ENCODE measurements at regions not wholly inside any gene's neighbourhood (a gene's known extent, or its start where the extent isn't known, plus 50 kb on each side); places are given as distances from the start of the nearest gene placed in this dataset.
"Not testable (repeated sequence)": the region's sequence is repeated elsewhere in the genome, so short reads cannot be mapped to it uniquely, and the experiment has no call there.

GRCh38 chr7:56697058-56697457, 435.2 kb downstream of the ZNF479 start:
- FAIRE-seq: not testable (repeated sequence)

GRCh38 chr7:56686276-56686859, 445.9 kb downstream of the ZNF479 start:
- no peak for FAIRE-seq

- no peak for FAIRE-seq
Measured at GRCh38 chr7:56639173-56639746, 493.0 kb downstream of the ZNF479 start.

GRCh38 chr7:56609852-56610355, 493.7 kb upstream of the NUPR2 start:
- no peak for FAIRE-seq

- FAIRE-seq: no peak
Measured at GRCh38 chr7:56605146-56605545, 488.9 kb upstream of the NUPR2 start.

- FAIRE-seq: no peak
Measured at GRCh38 chr7:56578612-56579011, 462.4 kb upstream of the NUPR2 start.

GRCh38 chr7:56570968-56571367, 454.8 kb upstream of the NUPR2 start:
- FAIRE-seq: peak; percentile 65

- FAIRE-seq: no peak
Measured at GRCh38 chr7:56538541-56539429, 422.6 kb upstream of the NUPR2 start.

- FAIRE-seq: no peak
Measured at GRCh38 chr7:56537952-56538351, 421.7 kb upstream of the NUPR2 start.

GRCh38 chr7:56537477-56537876, 421.3 kb upstream of the NUPR2 start:
- FAIRE-seq: no peak

GRCh38 chr7:56495165-56495564, 378.9 kb upstream of the NUPR2 start:
- FAIRE-seq: no peak

- no peak for FAIRE-seq
Measured at GRCh38 chr7:56493704-56494450, 377.7 kb upstream of the NUPR2 start.

- no peak for FAIRE-seq
Measured at GRCh38 chr7:56493196-56493595, 377.0 kb upstream of the NUPR2 start.

GRCh38 chr7:56491636-56492425, 375.6 kb upstream of the NUPR2 start:
- FAIRE-seq: no peak

GRCh38 chr7:56483861-56484550, 367.8 kb upstream of the NUPR2 start:
- FAIRE-seq: no peak

- FAIRE-seq: no peak
Measured at GRCh38 chr7:56483153-56483552, 366.9 kb upstream of the NUPR2 start.

GRCh38 chr7:56479748-56480147, 363.5 kb upstream of the NUPR2 start:
- FAIRE-seq: no peak

- FAIRE-seq: no peak
Measured at GRCh38 chr7:56479136-56479535, 362.9 kb upstream of the NUPR2 start.

GRCh38 chr7:56474271-56474670, 358.1 kb upstream of the NUPR2 start:
- FAIRE-seq: no peak

- FAIRE-seq: no peak
Measured at GRCh38 chr7:56471811-56472210, 355.6 kb upstream of the NUPR2 start.
